Epithelial cell of proximal tubule (primary cell): ENCODE measurements at regions not wholly inside any gene's neighbourhood (a gene's known extent, or its start where the extent isn't known, plus 50 kb on each side); places are given as distances from the start of the nearest gene placed in this dataset.

Experiments
- DNase-seq: peaks from one replicate; pipeline ENCODE4 v3.0.0-alpha.2; 2011; ENCODE audit warnings: low read depth
- H3K4me3 ChIP-seq: 2 replicates; pipeline ENCODE4 v1.5.1; 2011; ENCODE audit warnings: low read depth, mild to moderate bottlenecking, low read length
- CTCF ChIP-seq: conservative IDR thresholded peaks from 2 replicates; pipeline ENCODE4 v1.5.1; 2012; ENCODE audit warnings: low read depth, mild to moderate bottlenecking, low read length

- TF ChIP-seq CTCF, result no peak
- no peak for DNase-seq
These were observed 103.3 kb upstream of the WWC1 start for GRCh38 chr5:168188182-168188581.

GRCh38 chr5:168192120-168192519 is 99.3 kb upstream of the WWC1 start:
- H3K4me3 ChIP-seq, result no peak overlapping the region
- TF ChIP-seq CTCF, result no peak
- DNase-seq, result no peak

More at GRCh38 chr5:168188182-168188581, 103.3 kb upstream of the WWC1 start:
- no peak overlapping the region for H3K4me3 ChIP-seq

DNA sequence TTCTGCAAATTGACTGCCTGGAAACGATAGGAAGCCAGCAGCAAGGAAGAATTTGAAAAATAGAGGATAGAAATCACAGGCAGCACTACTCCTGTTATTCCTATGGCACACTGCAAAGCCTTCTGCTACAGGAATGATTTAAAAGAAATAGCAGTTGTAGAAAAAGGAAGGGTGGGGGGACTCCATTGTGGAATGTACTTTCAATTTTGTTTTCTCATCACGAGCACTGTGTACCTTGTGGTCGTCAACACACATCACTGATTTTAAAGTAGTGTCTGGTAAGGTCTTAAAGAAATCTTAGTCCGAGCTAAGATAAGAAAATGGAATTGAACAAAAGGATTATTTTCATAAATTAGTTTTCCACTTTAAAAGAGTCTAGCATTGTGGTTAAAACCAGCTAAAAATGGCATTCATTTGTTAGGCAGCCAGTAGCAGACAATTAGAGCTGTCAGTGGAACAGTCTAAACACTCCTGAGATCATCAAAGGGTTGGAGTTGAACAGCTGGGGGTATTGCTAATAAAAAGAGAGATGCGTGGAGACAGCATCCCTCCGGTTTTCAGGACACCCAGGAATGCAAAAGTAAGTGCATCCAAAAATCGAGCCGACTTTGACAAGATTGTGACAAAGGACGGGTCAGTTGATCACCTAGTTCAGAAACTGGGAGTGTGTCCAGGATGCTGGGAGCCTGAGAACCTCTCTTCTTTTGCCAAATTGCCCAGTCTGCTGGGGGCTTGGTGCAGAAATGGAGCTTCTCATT is 97.8 kb upstream of the WWC1 start:
- no peak overlapping the region for H3K4me3 ChIP-seq
- no peak for TF ChIP-seq CTCF
- DNase-seq, result no peak

- DNase-seq, result no peak
- H3K4me3 ChIP-seq, result no peak overlapping the region
- TF ChIP-seq CTCF, result no peak
These were observed 96.3 kb upstream of the WWC1 start for GRCh38 chr5:168195110-168195509.

- H3K4me3 ChIP-seq, result no peak overlapping the region
- no peak for DNase-seq
- TF ChIP-seq CTCF, result no peak
These were observed 93.1 kb upstream of the WWC1 start for GRCh38 chr5:168198359-168198758.

DNA sequence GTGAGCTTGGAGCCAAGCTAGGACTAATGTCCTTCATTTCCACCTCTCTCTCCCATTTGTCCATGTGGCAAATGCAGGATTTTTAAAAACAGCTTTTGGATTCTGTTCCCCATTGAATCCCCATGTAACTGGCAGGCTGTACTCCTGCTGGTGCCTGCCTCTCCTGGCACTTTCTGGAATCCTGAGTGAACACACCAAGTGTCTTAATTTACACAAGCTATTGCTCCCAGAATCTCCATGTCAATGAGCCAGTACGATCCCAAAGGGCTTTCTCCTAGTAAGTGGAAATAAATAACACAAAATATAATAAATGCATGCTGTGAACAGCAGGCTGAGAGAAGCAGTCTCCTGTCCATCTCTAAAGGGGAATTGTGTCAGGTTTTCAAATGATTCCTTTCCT is 88.4 kb upstream of the WWC1 start:
- H3K4me3 ChIP-seq, result no peak overlapping the region
- no peak for DNase-seq
- TF ChIP-seq CTCF, result no peak

DNA sequence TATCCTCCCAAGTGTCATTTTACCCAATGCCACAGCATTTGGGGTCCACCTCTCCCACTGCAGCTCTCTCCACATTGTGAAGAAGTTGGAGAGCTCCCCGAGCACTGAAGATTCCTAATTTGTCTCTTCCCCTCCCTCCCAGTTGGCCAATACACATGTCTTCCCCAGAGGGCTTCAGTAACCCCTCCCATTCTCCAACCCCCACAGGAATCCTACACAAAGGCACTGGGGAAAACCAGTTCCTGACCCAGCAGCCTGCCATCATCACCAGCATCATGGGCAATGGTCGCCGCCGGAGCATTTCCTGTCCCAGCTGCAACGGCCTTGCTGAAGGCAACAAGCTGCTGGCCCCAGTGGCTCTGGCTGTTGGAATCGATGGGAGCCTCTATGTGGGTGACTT is 87.3 kb upstream of the WWC1 start:
- H3K4me3 ChIP-seq, result no peak overlapping the region
- no peak for DNase-seq
- no peak for TF ChIP-seq CTCF
